Omental fat pad (tissue), 3 donors: ENCODE measurements at regions not wholly inside any gene's neighbourhood (a gene's known extent, or its start where the extent isn't known, plus 50 kb on each side); places are given as distances from the start of the nearest gene placed in this dataset.

ENCODE experiments used
- ATAC-seq: fragments of 150-250 bp; one replicate; pipeline ENCODE4 v1.9.1; 2016; ENCODE audit warnings: mild to moderate bottlenecking, moderate library complexity; ENCODE audit not compliant: low FRiP score
- DNase-seq: peaks from one replicate; pipeline ENCODE4 v3.0.0-alpha.2; 2019; ENCODE audit warnings: low spot score
- TF ChIP-seq, protein P1 (sequence below), 3 donors: fragments of 450-650 bp; IDR thresholded peaks; one replicate each; pipeline ENCODE4 v1.5.1; 2016 to 2017; ENCODE audit warnings: antibody characterized with exemption in 3 of 3, mild to moderate bottlenecking in 3 of 3, moderate library complexity in 2 of 3

DNA sequence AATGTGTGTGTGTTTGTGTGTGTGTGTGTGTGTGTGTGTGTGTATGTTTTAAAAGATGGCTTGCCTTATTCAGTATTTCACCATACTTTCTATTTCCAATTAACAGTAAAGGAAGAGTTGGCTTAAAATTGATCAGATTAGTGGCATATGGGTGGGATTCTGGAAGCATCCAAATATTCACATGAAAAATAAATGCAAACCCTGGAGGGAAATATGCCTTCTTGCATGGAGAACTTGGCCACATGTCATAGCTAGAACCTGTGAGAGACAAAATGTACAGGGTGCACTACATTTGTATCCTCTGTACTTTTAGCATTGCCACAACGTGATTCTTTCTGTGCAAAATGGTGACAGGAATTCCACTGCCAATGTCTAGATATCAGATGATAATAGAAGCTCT is 589.6 kb downstream of the ZNF674 start:
- TF ChIP-seq, protein P1, sequence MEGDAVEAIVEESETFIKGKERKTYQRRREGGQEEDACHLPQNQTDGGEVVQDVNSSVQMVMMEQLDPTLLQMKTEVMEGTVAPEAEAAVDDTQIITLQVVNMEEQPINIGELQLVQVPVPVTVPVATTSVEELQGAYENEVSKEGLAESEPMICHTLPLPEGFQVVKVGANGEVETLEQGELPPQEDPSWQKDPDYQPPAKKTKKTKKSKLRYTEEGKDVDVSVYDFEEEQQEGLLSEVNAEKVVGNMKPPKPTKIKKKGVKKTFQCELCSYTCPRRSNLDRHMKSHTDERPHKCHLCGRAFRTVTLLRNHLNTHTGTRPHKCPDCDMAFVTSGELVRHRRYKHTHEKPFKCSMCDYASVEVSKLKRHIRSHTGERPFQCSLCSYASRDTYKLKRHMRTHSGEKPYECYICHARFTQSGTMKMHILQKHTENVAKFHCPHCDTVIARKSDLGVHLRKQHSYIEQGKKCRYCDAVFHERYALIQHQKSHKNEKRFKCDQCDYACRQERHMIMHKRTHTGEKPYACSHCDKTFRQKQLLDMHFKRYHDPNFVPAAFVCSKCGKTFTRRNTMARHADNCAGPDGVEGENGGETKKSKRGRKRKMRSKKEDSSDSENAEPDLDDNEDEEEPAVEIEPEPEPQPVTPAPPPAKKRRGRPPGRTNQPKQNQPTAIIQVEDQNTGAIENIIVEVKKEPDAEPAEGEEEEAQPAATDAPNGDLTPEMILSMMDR (IDR thresholded peaks at IDR 0.05) = no peak
- ATAC-seq = no peak
- DNase-seq = no peak

DNA sequence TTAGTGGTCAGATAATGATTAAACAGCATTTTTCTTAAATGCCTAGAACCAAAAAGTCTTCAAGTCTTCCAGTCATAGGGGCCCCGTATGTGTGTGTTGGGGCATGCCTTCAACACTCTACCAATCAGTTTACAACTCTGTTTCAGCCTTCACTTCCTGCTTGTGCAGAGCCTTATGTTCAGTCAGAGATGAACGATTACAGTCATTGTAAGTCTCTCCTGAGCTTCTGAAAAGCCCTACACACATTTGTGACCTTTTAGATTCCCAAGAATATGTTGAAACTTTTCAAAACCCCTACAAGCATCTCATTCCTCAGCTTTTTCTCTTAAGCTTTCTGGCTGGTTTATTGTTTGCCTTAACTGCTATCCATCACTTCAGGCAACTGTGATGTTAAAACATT is 591.2 kb downstream of the ZNF674 start:
- TF ChIP-seq, protein P1 (IDR thresholded peaks at IDR 0.05) = no peak
- ATAC-seq (no peak), DNase-seq (no peak)

- ATAC-seq (no peak), DNase-seq (no peak)
- TF ChIP-seq, protein P1 (IDR thresholded peaks at IDR 0.05) = no peak
Observed at GRCh38 chrX:45952030-45952429, 593.2 kb downstream of the ZNF674 start.

DNA sequence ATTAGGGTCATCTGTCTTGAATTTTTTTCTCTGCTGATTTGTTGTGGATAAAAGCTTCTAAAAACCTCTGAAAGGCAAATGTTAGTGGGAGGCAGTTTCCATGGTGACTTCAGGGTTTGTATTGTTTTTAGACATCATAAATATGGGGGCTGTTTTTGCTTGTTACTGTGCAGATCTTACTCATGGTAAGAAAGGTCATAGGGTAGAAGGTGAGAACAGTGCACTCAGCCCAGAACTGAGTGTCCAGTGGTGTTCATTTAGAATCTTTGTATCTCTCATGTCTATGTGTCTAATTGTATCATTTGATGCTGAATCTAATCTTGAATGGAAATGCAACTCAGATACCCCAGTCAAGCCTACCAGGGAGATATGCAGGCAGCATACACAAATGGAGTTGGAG is 609.8 kb downstream of the ZNF674 start:
- no peak for ATAC-seq
- TF ChIP-seq, protein P1 (IDR thresholded peaks at IDR 0.05) = no peak
- no peak for DNase-seq

DNA sequence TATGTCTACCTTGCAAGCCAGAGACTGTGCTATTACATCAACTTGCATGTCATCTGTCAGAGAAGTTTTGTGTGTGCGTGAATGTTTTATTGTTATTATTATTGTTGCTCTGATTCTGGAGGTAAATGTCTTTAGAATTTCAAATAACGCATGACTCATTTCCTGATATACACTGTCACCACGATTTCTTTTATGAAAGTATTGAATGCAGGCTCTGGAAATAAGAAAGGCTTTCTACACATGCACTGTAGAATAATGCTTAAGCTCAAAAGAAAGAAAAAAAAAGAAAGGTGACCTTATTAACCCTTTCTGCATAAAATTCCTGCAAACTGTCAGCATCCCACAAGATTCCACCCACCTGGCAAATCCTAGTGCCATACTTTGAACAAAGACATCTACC is 632.9 kb downstream of the ZNF674 start:
- TF ChIP-seq, protein P1 (IDR thresholded peaks at IDR 0.05) = no peak
- ATAC-seq (no peak), DNase-seq (no peak)

- TF ChIP-seq, protein P1 (IDR thresholded peaks at IDR 0.05) = no peak
- no peak for ATAC-seq
- DNase-seq = no peak
Observed at GRCh38 chrX:45907786-45908185, 637.4 kb downstream of the ZNF674 start.

GRCh38 chrX:45903781-45904201 is 641.4 kb downstream of the ZNF674 start:
- ATAC-seq (no peak), DNase-seq (no peak)
- TF ChIP-seq, protein P1 (IDR thresholded peaks at IDR 0.05) = no peak
